ENCODE measurements at regions not wholly inside any gene's neighbourhood (a gene's known extent, or its start where the extent isn't known, plus 50 kb on each side); places are given as distances from the start of the nearest gene placed in this dataset.

DNA sequence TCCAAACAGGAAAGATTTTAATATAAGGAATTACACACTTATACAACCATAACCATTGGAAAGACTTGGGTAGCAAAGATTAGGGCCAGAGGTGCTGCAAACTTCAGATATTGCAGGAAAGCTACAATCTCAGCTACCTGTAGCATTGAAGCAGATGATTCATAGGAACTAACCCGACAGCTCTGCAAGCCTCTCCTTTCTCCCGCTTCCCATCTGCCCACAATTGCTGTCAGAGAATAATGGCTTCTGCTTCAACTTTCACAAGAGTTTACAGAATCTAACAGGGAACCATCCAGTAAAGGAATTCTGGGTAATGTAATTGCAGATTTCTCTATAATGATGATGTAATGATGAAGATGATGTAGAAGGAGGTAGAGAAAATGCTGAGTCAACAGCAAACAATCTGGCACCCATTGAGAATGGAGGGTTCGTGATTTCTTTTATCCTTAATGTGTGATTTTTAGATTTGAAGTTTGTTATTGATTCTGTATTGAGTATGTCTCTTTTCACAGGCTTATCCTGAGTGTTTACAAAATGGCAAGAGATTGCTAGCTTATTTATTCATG, 70.8 kb upstream of the USP47 start:
- TF ChIP-seq SMC3 (IDR thresholded peaks at IDR 0.05; ENCODE audit: low read depth, low read length) (no peak), POLR2A (IDR thresholded peaks at IDR 0.05; ENCODE audit: low read depth, low read length) (no peak)
- TF ChIP-seq, protein P1, sequence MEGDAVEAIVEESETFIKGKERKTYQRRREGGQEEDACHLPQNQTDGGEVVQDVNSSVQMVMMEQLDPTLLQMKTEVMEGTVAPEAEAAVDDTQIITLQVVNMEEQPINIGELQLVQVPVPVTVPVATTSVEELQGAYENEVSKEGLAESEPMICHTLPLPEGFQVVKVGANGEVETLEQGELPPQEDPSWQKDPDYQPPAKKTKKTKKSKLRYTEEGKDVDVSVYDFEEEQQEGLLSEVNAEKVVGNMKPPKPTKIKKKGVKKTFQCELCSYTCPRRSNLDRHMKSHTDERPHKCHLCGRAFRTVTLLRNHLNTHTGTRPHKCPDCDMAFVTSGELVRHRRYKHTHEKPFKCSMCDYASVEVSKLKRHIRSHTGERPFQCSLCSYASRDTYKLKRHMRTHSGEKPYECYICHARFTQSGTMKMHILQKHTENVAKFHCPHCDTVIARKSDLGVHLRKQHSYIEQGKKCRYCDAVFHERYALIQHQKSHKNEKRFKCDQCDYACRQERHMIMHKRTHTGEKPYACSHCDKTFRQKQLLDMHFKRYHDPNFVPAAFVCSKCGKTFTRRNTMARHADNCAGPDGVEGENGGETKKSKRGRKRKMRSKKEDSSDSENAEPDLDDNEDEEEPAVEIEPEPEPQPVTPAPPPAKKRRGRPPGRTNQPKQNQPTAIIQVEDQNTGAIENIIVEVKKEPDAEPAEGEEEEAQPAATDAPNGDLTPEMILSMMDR (conservative IDR thresholded peaks at IDR 0.05; ENCODE audit: low read depth, low read length), result no peak

All from IMR-90 (cell line).